GM19035 (cell line): ENCODE measurements at regions not wholly inside any gene's neighbourhood (a gene's known extent, or its start where the extent isn't known, plus 50 kb on each side); places are given as distances from the start of the nearest gene placed in this dataset.
A peak's percentile ranks its signal among the peaks of the same experiment; 100 is the strongest.
"Not testable (repeated sequence)": the region's sequence is repeated elsewhere in the genome, so short reads cannot be mapped to it uniquely, and the experiment has no call there.

Source experiments
- ATAC-seq: cut with Tn5 transposase; IDR thresholded peaks from one replicate; pipeline ENCODE4 v1.9.1; 2021; ENCODE audit not compliant: unreplicated experiment

- ATAC-seq: not testable (repeated sequence)
Measured at GRCh38 chr2:212786088-212786487, 247.5 kb upstream of the ERBB4 start.

GRCh38 chr2:212777020-212777491 lies 238.5 kb upstream of the ERBB4 start:
- peak; percentile 72 for ATAC-seq

GRCh38 chr2:212773808-212774339 lies 235.3 kb upstream of the ERBB4 start:
- ATAC-seq: no peak

- ATAC-seq: no peak
Measured at GRCh38 chr2:212770240-212770639, 231.6 kb upstream of the ERBB4 start.

GRCh38 chr2:212766921-212767320 lies 228.3 kb upstream of the ERBB4 start:
- no peak for ATAC-seq

GRCh38 chr2:212752730-212753351 lies 214.2 kb upstream of the ERBB4 start:
- no peak for ATAC-seq

GRCh38 chr2:212745359-212745758 lies 206.8 kb upstream of the ERBB4 start:
- ATAC-seq: no peak

- ATAC-seq: no peak
Measured at GRCh38 chr2:212737392-212738172, 199.0 kb upstream of the ERBB4 start.

GRCh38 chr2:212736385-212736726 lies 197.8 kb upstream of the ERBB4 start:
- ATAC-seq: no peak

GRCh38 chr2:212733273-212733672 lies 194.7 kb upstream of the ERBB4 start:
- ATAC-seq: no peak

GRCh38 chr2:212732860-212733259 lies 194.3 kb upstream of the ERBB4 start:
- ATAC-seq: no peak

- peak; percentile 66 for ATAC-seq
Measured at GRCh38 chr2:212730994-212731393, 192.4 kb upstream of the ERBB4 start.

- no peak for ATAC-seq
Measured at GRCh38 chr2:212728717-212729116, 190.1 kb upstream of the ERBB4 start.

GRCh38 chr2:212727751-212728150 lies 189.1 kb upstream of the ERBB4 start:
- peak; percentile 71 for ATAC-seq

GRCh38 chr2:212726403-212726802 lies 187.8 kb upstream of the ERBB4 start:
- no peak for ATAC-seq

GRCh38 chr2:212725180-212725579 lies 186.6 kb upstream of the ERBB4 start:
- no peak for ATAC-seq

- ATAC-seq: no peak
Measured at GRCh38 chr2:212723226-212723625, 184.6 kb upstream of the ERBB4 start.

GRCh38 chr2:212722046-212722445 lies 183.4 kb upstream of the ERBB4 start:
- no peak for ATAC-seq

- ATAC-seq: no peak
Measured at GRCh38 chr2:212721026-212721451, 182.4 kb upstream of the ERBB4 start.

- not testable (repeated sequence) for ATAC-seq
Measured at GRCh38 chr2:212715411-212715810, 176.8 kb upstream of the ERBB4 start.

- no peak for ATAC-seq
Measured at GRCh38 chr2:212713681-212714080, 175.1 kb upstream of the ERBB4 start.

- ATAC-seq: no peak
Measured at GRCh38 chr2:212712991-212713390, 174.4 kb upstream of the ERBB4 start.
